Stomach (tissue), 4 donors: ENCODE measurements at regions not wholly inside any gene's neighbourhood (a gene's known extent, or its start where the extent isn't known, plus 50 kb on each side); places are given as distances from the start of the nearest gene placed in this dataset.

Experiments
- CTCF ChIP-seq, 7 experiments: fragments of 450-650 bp in 4 of 7; fragments of 200-600 bp in 3 of 7; sonication (generic) in 3 of 7; IDR thresholded peaks; one replicate each; pipeline ENCODE4 v1.5.1; 2016 to 2019; ENCODE audit warnings: antibody characterized with exemption in 7 of 7, control low read depth in 2 of 7, mild to moderate bottlenecking in 1 of 7
- POLR2A ChIP-seq, 4 donors: fragments of 450-650 bp; IDR thresholded peaks; one replicate each; pipeline ENCODE4 v1.6.1; 2016; ENCODE audit warnings: antibody characterized with exemption in 4 of 4, control low read depth in 2 of 4, mild to moderate bottlenecking in 1 of 4, moderate library complexity in 1 of 4
- POLR2AphosphoS5 ChIP-seq, 3 donors: sonication (generic); formaldehyde crosslinking; IDR thresholded peaks; one replicate each; pipeline ENCODE4 v1.6.1; 2016; ENCODE audit warnings: antibody characterized with exemption in 3 of 3

DNA sequence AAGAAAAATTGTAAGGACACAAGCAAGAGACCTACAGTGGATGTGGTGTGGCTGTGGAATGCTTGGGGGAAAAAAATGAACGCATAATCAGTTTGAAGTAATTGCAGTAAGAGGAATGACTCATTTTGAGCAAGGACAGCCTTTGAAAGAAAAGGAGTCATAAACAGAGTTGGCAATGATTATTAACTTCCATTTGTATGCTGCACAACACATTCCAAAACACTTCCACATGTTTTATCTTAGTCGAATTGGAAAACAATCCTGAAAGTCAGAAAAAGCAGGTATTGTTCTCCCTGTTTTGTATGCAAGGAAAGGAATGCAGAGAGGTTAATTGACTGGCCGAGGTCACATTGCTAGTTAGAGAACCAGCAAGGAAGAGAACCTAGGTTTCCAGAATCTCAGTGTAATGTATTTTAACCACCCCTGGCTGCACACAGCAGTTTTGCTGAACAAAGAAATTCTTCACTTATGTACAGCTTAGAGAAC lies 630.0 kb upstream of the MIR17HG start:
- TF ChIP-seq POLR2A (IDR thresholded peaks at IDR 0.05): no peak
- TF ChIP-seq CTCF (IDR thresholded peaks at IDR 0.05): no peak
- no peak for TF ChIP-seq POLR2AphosphoS5 (IDR thresholded peaks at IDR 0.05)
